Suppressor macrophage (primary cell): ENCODE measurements at regions not wholly inside any gene's neighbourhood (a gene's known extent, or its start where the extent isn't known, plus 50 kb on each side); places are given as distances from the start of the nearest gene placed in this dataset.

Experiments
- DNase-seq, 4 experiments: peaks; one replicate each; pipeline ENCODE4 v3.0.0-alpha.2; 2020 to 2022

GRCh38 chr6:163730246-163731210 lies 316.0 kb downstream of the QKI start:
- DNase-seq, result no peak

DNA sequence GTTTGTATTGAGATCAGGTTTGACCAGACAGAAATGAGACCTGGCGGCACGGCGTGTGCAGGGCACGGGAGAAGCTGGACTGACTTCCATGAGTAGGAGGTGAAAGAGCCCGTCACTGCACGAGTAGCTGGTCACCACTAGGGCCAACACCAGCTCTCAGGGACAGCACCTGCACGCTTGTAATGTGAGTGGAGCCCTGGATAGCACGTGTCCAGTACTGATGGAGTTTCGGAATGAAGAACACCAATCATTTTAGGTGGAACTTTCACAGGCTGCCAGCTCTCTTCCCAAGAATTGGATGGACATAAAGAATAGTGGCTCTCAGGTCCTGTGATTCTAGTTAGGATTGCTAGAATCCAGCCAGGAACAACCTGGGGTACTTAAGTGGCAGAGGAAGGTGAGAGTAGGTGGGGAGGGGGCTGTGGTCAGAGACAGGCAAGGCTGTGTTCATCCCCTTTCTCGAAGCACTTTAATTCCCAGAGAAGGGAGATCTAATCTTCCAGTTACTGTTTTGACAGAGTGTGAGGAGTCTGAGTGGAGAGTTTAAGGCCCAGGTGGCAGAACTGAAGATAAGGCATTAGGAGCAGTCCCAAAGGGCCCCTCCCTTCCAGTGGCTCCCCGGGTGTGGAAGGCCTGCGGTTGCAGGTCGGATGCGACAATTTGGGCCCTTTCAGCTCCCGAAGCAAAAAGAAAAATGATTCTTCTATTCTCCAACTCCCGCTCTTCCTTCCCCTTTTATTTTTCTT lies 314.8 kb downstream of the QKI start:
- DNase-seq, result no peak

GRCh38 chr6:163728442-163729126 lies 314.1 kb downstream of the QKI start:
- no peak for DNase-seq

- no peak for DNase-seq
These were observed 311.6 kb downstream of the QKI start for GRCh38 chr6:163726037-163726695.

DNA sequence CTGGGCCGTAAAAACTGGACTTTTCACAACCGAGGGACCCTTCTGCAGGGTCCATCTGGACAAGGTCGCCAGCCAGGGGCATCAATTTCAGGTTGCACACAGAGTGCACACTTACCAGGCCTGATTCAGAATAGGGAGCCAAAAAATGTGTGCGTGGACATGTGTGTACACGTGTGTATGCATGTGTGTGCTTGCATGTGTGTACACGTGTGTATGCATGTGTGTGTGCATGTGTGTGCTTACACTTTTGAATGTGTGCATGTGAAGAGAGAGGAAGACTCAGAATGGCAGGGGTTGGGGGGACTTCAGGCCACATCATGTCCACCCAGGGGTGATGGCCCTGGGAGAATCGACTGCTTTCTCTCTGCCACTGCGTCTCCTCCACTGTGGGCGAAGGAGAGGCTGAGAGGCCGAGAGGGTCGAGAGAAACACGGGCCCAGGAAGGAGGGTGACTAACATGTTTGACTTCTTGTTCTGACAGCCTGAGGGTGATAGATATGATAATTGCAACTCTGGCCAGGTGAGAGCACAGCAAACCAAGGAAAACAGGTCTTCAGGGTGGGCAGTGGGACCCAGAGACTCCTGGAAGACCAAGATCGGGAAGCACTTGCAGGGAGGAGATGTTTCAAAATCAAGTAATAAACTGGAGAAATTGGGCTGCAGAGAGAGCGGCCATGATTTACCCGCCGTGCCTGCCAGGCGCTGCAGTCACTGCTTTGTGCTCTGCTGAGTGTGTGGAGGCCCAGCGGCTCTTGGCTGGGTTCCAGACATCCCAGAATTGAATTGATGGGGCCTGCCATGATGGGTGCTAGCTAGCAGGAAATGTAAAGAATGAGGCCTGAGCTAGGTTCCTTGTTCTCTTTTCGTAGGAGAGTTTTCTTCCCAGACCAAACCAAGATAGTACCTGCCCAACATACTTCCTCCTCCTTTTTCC lies 310.8 kb downstream of the QKI start:
- no peak for DNase-seq

- DNase-seq, result no peak
These were observed 309.7 kb downstream of the QKI start for GRCh38 chr6:163724196-163724595.

- DNase-seq, result no peak
These were observed 309.2 kb downstream of the QKI start for GRCh38 chr6:163723759-163724158.

DNA sequence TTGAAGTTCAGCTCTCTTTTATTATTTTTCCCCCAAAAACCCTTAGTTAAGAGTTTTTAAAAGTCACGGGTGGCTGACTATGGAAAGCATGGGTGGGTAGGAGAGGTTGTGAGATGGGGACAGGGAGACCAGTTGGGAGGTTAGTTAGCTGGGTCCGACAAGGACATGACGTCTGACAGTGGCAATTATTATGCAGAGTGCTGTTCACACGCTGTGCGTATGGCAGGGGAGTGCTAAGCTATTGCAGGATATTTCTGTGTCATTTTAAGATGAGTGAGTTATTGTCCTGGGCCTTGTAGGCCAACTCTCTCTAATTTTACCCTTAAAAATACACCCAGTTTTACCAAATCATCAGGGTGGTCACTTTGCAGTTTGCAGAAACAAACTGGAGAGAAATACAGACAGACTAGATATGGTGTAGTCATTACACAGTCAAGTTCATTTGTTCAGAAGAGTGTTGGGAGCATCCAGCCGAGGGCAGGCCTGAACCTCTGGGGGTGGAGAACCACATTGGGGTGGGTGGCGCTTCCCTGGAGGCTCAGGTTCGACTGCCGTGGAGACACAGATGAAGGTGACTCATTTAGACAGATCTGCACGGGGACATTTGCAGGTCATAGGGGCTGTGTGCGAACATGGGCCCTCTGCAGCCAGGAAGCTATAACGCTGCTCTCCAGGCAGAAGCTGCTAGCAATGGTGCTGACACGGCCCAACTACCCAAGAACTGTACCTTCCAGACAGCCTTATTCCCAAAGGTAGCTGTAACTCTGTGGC lies 307.6 kb downstream of the QKI start:
- DNase-seq, result no peak

DNA sequence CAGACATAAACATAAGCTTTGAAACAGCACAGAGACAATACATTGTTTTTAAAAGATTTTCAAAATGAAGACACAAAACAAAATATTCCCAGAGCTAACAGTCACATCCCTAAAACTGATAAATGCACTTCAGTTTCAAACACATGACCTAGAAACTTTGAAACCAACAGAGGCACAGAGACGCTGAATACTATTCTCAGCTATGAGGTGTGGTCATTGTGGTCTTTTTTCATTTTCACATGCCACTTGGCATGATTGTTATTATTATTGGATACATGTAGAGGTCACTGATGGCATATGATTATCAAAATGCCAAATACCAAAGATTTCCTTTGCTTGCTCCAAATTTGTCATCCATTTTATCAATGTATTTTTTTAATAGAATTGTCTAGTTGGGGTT lies 306.9 kb downstream of the QKI start:
- DNase-seq, result no peak

DNA sequence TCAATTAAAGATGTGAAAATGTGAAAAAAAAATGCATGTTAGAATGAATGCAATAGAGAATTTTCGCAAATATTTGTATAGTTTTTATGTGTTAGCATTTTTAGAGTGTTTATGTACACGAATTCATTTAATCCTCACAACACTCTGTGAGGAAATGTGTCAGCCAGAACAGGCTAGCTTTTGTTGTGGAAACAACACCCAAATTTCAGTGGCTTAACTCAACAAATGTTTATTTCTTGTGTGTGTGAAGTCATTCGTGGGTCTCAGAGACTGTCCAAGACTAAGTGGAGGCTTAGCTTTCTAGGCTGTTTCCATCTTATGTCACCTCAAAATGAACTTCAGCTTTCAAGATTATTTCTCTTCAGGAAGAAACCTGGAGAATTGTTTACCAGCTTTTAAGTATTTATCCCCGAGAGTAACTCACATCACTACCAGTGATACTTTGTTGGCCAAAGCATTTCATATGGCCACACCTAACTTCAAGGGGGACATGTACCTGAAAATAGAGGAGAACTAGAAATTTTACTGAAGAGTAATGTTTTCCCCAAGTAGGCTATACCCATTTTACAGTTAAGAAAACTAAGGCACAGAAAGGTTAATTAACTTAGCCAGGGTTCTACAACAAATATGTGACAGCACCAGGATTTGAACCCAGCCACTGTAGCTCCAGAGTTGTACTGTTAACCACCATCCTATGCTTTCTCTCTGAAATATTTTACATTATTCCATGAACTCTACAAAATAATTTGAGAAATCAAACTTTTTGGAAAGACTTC lies 306.1 kb downstream of the QKI start:
- DNase-seq, result no peak

DNA sequence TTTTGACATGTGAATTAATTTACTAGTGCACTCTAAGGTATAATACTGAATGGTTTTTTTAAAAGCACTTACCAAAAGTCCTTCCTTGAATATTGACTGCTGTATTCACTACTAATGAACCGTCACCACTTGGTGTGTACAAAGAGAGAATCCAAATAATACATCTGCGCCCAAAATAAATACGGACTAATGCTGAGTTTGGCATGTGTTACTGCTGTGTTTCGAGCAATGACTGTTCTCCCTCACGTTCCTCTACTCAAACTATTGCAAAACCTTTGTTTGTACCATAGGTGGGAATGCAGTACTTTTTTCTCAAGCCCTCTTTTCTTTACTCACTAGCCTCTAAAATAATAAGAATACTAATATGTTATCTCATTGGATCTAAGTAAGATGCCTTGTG lies 305.5 kb downstream of the QKI start:
- no peak for DNase-seq

GRCh38 chr6:163719028-163719742 lies 304.7 kb downstream of the QKI start:
- DNase-seq, result no peak

- DNase-seq, result peak in 1 of 4 experiments; percentile 33
These were observed 304.0 kb downstream of the QKI start for GRCh38 chr6:163718537-163718936.

- peak in 1 of 4 experiments; percentile 10 for DNase-seq
These were observed 302.7 kb downstream of the QKI start for GRCh38 chr6:163717106-163717764.

GRCh38 chr6:163716690-163717089 lies 302.2 kb downstream of the QKI start:
- DNase-seq, result peak in 3 of 4 experiments; percentile 47 to 56 (median 54)

- no peak for DNase-seq
These were observed 301.3 kb downstream of the QKI start for GRCh38 chr6:163715846-163716245.

- no peak for DNase-seq
These were observed 299.7 kb downstream of the QKI start for GRCh38 chr6:163714179-163714578.

DNA sequence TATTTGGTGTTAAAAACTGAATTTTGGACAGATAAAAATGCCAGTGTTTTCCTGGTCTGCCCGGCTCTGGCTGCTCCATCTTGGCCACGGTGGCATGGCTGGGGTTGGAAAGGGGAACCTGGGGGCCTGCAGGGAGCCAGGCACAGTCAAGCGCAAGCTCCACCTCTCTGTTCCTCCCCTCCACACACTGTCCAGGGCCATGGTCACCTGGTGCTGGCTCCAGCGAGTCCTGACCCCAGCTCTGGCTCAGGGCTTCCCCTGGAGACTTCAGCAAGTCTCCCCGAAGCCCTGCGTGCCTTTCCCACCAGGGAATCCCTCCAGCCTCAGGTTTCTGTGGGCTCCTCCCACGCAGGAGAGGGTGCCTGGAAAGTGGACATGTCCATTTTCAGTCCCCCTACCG lies 298.5 kb downstream of the QKI start:
- peak; percentile 67 to 86 (median 80) for DNase-seq
